ENCODE measurements at regions not wholly inside any gene's neighbourhood (a gene's known extent, or its start where the extent isn't known, plus 50 kb on each side); places are given as distances from the start of the nearest gene placed in this dataset.
A peak's percentile ranks its signal among the peaks of the same experiment; 100 is the strongest.

DNA sequence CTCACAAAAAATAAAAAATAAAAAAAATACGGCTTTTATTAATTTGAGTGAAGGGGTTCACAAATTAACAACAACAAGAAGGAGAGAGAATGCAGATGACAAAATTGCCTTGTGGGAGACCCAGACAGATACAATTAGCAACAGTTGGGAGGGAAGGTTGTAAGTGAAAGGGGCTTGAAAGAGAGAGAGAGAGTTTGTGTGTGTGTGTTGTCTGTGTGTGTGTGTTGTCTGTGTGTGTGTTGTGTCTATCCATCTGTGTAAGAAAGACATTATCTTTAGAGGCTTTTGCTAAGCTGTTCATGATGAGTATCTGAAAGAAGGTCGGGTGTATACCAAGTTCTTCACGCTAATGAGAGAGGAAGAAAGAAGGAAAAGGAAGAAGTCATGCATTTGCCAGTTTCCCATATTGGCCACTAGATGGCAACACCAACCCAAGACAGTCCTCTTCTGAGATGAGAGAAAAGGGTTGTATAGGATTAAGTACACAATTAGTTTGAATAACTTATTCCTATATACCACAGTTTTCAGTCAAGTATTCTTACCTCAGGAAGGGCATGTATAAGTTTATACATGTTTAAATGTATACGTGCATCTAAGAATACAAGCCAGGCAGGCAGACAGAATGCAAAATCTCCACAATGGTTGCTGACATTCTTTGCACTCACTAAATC is 63.7 kb upstream of the CD2AP start (continued):
- TF ChIP-seq ATF2 (IDR thresholded peaks at IDR 0.05; ENCODE audit: low read length) = no peak
- TF ChIP-seq ZNF217 (IDR thresholded peaks at IDR 0.05) = no peak

DNA sequence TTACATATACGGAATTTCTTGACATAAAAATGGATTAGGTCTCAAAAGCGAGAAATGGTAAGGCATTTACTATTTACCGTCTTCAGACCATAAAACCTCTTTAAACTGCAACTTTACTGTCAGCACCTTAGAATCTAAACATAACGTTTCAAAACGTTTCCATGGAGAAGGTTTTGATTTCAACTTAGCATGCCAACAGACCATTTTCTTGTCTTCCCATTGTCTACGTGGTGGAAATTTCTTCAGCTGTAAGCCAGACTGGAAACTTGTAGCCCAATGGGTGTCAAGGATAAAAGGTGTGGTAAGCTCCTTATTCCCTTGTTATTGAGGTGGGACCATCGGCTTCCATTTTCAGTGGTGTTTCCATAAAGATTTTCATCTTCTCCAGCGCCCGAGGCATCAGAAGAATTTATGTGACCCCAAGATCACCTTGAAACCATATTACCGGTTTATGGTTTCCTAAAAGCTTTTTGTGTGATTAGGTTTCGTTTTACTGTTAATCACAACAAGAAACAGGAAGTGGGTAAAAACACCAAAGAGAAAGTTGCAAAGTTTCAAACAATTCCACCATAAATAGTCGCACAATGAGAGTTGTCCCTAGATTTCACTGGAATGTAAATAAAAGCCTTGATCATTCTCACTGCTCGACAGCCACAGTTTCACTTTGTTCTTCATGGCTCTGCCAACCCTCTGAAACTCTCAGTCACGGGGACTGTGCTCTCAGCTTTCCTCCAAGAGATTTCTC is 63.0 kb upstream of the CD2AP start:
- H3K4me3 ChIP-seq = peak overlapping the region; percentile 64
- under 1% methylated on average over 14 of the region's 14 CpGs for WGBS (ENCODE audit: insufficient coverage, insufficient replicate concordance, low lambda C conversion rate, missing lambda C conversion rate)
- no peaks in the 10 kb centered on the region for H3K79me2 ChIP-seq (ENCODE audit: control insufficient read depth, insufficient read depth, low read length)
- H3K4me2 ChIP-seq (ENCODE audit: control insufficient read depth, insufficient read depth) = peak overlapping the region; percentile 94
- intact Hi-C loops (cut with micrococcal nuclease; ENCODE audit: unreplicated experiment) = loop anchor here (1.0 to 5.0 kb wide), 8 partner anchors 24 to 366 kb away; no protein-coding TSS in a partner anchor
- peak overlapping the region; percentile 71 for H3K27ac ChIP-seq (ENCODE audit: control insufficient read depth, insufficient read depth)
- no peaks in the 10 kb centered on the region for H3K36me3 ChIP-seq (ENCODE audit: control insufficient read depth in 2 of 2, insufficient read depth in 2 of 2, low read length in 1 of 2)
- H3K27me3 ChIP-seq (replicated peaks in 1 of 2; ENCODE audit: control insufficient read depth in 2 of 2, insufficient read depth in 2 of 2, low read length in 1 of 2) = no peaks in the 10 kb centered on the region
- ChIA-PET SMC1A (ENCODE audit: uncharacterized antibody, unreplicated experiment) (interaction anchor here (0.7 to 6.3 kb wide), 40 partner anchors 10 to 373 kb away, joined by 3 to 49 read pairs (median 4); partner anchors contain the start of genes CD2AP and OPN5), CTCF (interaction anchor here (0.7 to 6.1 kb wide), 28 partner anchors 8 to 373 kb away, joined by 3 to 84 read pairs (median 5); partner anchors contain the start of gene CD2AP), POLR2A (interaction anchor here (1.1 to 1.6 kb wide), 4 partner anchors 46 to 217 kb away, joined by 3 to 11 read pairs (median 6); partner anchors contain the start of gene CD2AP), RAD21 (ENCODE audit: unreplicated experiment) (interaction anchor here (0.8 to 4.9 kb wide), 23 partner anchors 9 to 319 kb away, joined by 3 to 58 read pairs (median 4); partner anchors contain the start of gene CD2AP)
- no peaks in the 10 kb centered on the region for H4K20me1 ChIP-seq (ENCODE audit: control insufficient read depth, insufficient read depth)
- peak overlapping the region; percentile 50 for H3K9ac ChIP-seq (ENCODE audit: control insufficient read depth, insufficient read depth, low read length)
- ATAC-seq = peak; percentile 77
- no TSS peak for BruUV-seq (replicated peaks)
- H3K4me1 ChIP-seq (ENCODE audit: control insufficient read depth, insufficient read depth, low read length) = 0 out of 2 replicates have a peak, but pooled peaks cover 3% of the 10 kb centered on the region
- H2AFZ ChIP-seq (ENCODE audit: control insufficient read depth, low read depth, low read length) = peak overlapping the region; percentile 58
- no peaks in the 10 kb centered on the region for H3K9me3 ChIP-seq (replicated peaks; ENCODE audit: control insufficient read depth, insufficient read depth, low read length)
- peak; percentile 47 for DNase-seq (ENCODE audit: low read depth, low spot score)
- in situ Hi-C loops (cut with MboI) = loop anchor here (10.0 kb wide), 2 partner anchors 220 to 360 kb away; no protein-coding TSS in a partner anchor
- FAIRE-seq = peak; percentile 72
- TF ChIP-seq NFIC (IDR thresholded peaks at IDR 0.05; ENCODE audit: low read depth, low read length) (peak; percentile 79), ZNF24 (IDR thresholded peaks at IDR 0.05) (no peak), IKZF1 (conservative IDR thresholded peaks at IDR 0.05) (peak; percentile 79), ZBTB40 (IDR thresholded peaks at IDR 0.05; ENCODE audit: borderline replicate concordance) (0 out of 2 replicates have a peak, but pooled peaks have one; percentile 14), MEF2A (IDR thresholded peaks at IDR 0.05; ENCODE audit: insufficient read depth, low read depth, low read length) (0 out of 2 replicates have a peak, but pooled peaks have one; percentile 34), CREM (IDR thresholded peaks at IDR 0.05; ENCODE audit: low read depth) (0 out of 2 replicates have a peak, but pooled peaks have one; percentile 22), RELB (IDR thresholded peaks at IDR 0.05; ENCODE audit: low read depth) (peak; percentile 70)
